ENCODE measurements at regions not wholly inside any gene's neighbourhood (a gene's known extent, or its start where the extent isn't known, plus 50 kb on each side); places are given as distances from the start of the nearest gene placed in this dataset.

GRCh38 chr3:3334491-3334890, 155.0 kb upstream of the CRBN start:
- Histone ChIP-seq H3K27me3 (no peaks in the 10 kb centered on the region), H3K9me3 (no peaks in the 10 kb centered on the region), H3K27ac (no peak overlapping the region), H3K4me3 (no peak overlapping the region), H3K36me3 (no peaks in the 10 kb centered on the region), H3K4me1 (no peaks in the 10 kb centered on the region)
- no peak for DNase-seq
- no peak for TF ChIP-seq POLR2A (IDR thresholded peaks at IDR 0.05)
- TF ChIP-seq EP300 (IDR thresholded peaks at IDR 0.05), result no peak
- no peak for TF ChIP-seq POLR2AphosphoS5 (IDR thresholded peaks at IDR 0.05)
- TF ChIP-seq CTCF (IDR thresholded peaks at IDR 0.05), result no peak
- WGBS, 2 donors, result 81 to 82% methylated on average over 4 of the region's 4 CpGs
- intact Hi-C loops (cut with DNase I), result no loop called here

GRCh38 chr3:3333571-3333970, 154.1 kb upstream of the CRBN start:
- 83 to 84% methylated on average over 2 of the region's 2 CpGs for WGBS, 2 donors
- H3K4me3 ChIP-seq, result no peak overlapping the region

DNA sequence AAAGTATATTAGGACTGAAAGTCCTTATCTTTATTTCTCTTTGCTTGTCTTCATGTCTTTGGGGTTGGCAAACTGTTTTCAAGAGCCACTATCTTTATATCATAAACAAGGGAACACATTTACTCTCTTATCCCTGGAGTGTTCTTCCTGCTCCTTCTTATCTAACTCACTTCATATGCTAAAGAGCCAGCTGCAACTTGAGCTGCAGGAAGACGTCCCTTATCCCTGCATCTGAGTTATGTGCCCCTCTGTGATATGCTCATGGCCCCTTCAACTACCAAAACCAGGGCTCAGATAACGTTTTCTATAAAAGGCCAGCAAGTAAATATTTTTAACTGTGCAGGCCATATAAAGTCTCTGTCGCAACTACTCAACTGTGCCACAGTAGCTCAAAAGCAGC, 137.0 kb upstream of the CRBN start:
- no peak for DNase-seq
- intact Hi-C loops (cut with DNase I), result no loop called here
- Histone ChIP-seq H3K36me3 (no peaks in the 10 kb centered on the region), H3K9me3 (no peaks in the 10 kb centered on the region), H3K27me3 (no peaks in the 10 kb centered on the region), H3K27ac (no peak overlapping the region), H3K4me1 (no peaks in the 10 kb centered on the region), H3K4me3 (no peak overlapping the region)
- WGBS, 2 donors, result 35 to 50% methylated on average over 3 of the region's 3 CpGs
- no peak for TF ChIP-seq EP300 (IDR thresholded peaks at IDR 0.05)
- TF ChIP-seq POLR2AphosphoS5 (IDR thresholded peaks at IDR 0.05), result no peak
- no peak for TF ChIP-seq POLR2A (IDR thresholded peaks at IDR 0.05)
- no peak for TF ChIP-seq CTCF (IDR thresholded peaks at IDR 0.05)

More at GRCh38 chr3:3333571-3333970, 154.1 kb upstream of the CRBN start:
- Histone ChIP-seq H3K9me3 (no peaks in the 10 kb centered on the region), H3K27me3 (no peaks in the 10 kb centered on the region), H3K36me3 (no peaks in the 10 kb centered on the region), H3K27ac (no peak overlapping the region), H3K4me1 (no peaks in the 10 kb centered on the region)
- intact Hi-C loops (cut with DNase I), result no loop called here
- TF ChIP-seq EP300 (IDR thresholded peaks at IDR 0.05) (no peak), POLR2AphosphoS5 (IDR thresholded peaks at IDR 0.05) (no peak), POLR2A (IDR thresholded peaks at IDR 0.05) (no peak), CTCF (IDR thresholded peaks at IDR 0.05) (no peak)
- no peak for DNase-seq

- WGBS, 2 donors, result 79 to 88% methylated on average over 7 of the region's 7 CpGs
- intact Hi-C loops (cut with DNase I), result no loop called here
Measured at GRCh38 chr3:3315846-3316245, 136.4 kb upstream of the CRBN start.

More at GRCh38 chr3:3315846-3316245, 136.4 kb upstream of the CRBN start:
- DNase-seq, result no peak
- no peak for TF ChIP-seq EP300 (IDR thresholded peaks at IDR 0.05)
- TF ChIP-seq POLR2A (IDR thresholded peaks at IDR 0.05), result no peak
- TF ChIP-seq POLR2AphosphoS5 (IDR thresholded peaks at IDR 0.05), result no peak
- no peak for TF ChIP-seq CTCF (IDR thresholded peaks at IDR 0.05)
- Histone ChIP-seq H3K9me3 (no peaks in the 10 kb centered on the region), H3K36me3 (no peaks in the 10 kb centered on the region), H3K4me1 (no peaks in the 10 kb centered on the region), H3K27ac (no peak overlapping the region), H3K27me3 (no peaks in the 10 kb centered on the region), H3K4me3 (no peak overlapping the region)
